Thyroid gland (tissue), 4 donors: ENCODE measurements at regions not wholly inside any gene's neighbourhood (a gene's known extent, or its start where the extent isn't known, plus 50 kb on each side); places are given as distances from the start of the nearest gene placed in this dataset.
"Not testable (repeated sequence)": the region's sequence is repeated elsewhere in the genome, so short reads cannot be mapped to it uniquely, and the experiment has no call there.

Experiments used
- DNase-seq, 2 donors: peaks; one replicate each; pipeline ENCODE4 v3.0.0-alpha.2; 2019
- H3K27ac ChIP-seq, 3 donors: fragments of 200-600 bp; sonication (generic); 1 replicate in 2 of 3; 2 replicates in 1 of 3; pipeline ENCODE4 v1.5.1; 2016 to 2019; ENCODE audit warnings: mild to moderate bottlenecking in 1 of 3, moderate library complexity in 1 of 3
- H3K27me3 ChIP-seq: fragments of 200-600 bp; sonication (generic); one replicate; pipeline ENCODE4 v1.5.1; 2019
- H3K36me3 ChIP-seq, 2 donors: fragments of 200-600 bp; sonication (generic); one replicate each; pipeline ENCODE4 v1.5.1; 2016 to 2019
- H3K4me1 ChIP-seq, 2 donors: fragments of 200-600 bp; sonication (generic); one replicate each; pipeline ENCODE4 v1.5.1; 2017 to 2019
- H3K4me3 ChIP-seq, 3 donors: fragments of 200-600 bp; sonication (generic); replicated peaks in 1 of 3; 1 replicate in 2 of 3; 2 replicates in 1 of 3; pipeline ENCODE4 v1.5.1; 2016; ENCODE audit warnings: mild to moderate bottlenecking in 1 of 3
- H3K9me3 ChIP-seq: fragments of 200-600 bp; sonication (generic); one replicate; pipeline ENCODE4 v1.5.1; 2017
- CTCF ChIP-seq, 6 experiments: fragments of 200-600 bp in 3 of 6; fragments of 450-650 bp in 3 of 6; sonication (generic) in 3 of 6; IDR thresholded peaks; one replicate each; pipeline ENCODE4 v1.5.1; 2016 to 2019; ENCODE audit warnings: antibody characterized with exemption in 6 of 6, mild to moderate bottlenecking in 2 of 6, inconsistent platforms in 1 of 6, moderate library complexity in 1 of 6
- POLR2A ChIP-seq, 2 donors: fragments of 450-650 bp; IDR thresholded peaks; one replicate each; pipeline ENCODE4 v1.6.1; 2017; ENCODE audit warnings: antibody characterized with exemption in 2 of 2, mild to moderate bottlenecking in 2 of 2, moderate library complexity in 1 of 2
- WGBS, 2 donors: methylation state at CpG; one replicate each; pipeline ENCODE4 v1.1.5; 2017; 5-methylcytosine and 5-hydroxymethylcytosine counted together
- intact Hi-C: fragments of 100-400 bp; cut with DNase I; formaldehyde crosslinking; loops from one replicate; pipeline ENCODE4 v1.15.1; 2023

GRCh38 chr13:79621902-79622301 lies 140.9 kb downstream of the NDFIP2 start:
- 94 to 95% methylated on average over 2 of the region's 2 CpGs for WGBS, 2 donors
- DNase-seq: no peak
- TF ChIP-seq CTCF (IDR thresholded peaks at IDR 0.05) (no peak), POLR2A (IDR thresholded peaks at IDR 0.05) (no peak)
- no peak overlapping the region for H3K4me3 ChIP-seq
- no peak overlapping the region for H3K27ac ChIP-seq
- H3K9me3 ChIP-seq: no peaks in the 10 kb centered on the region
- intact Hi-C loops: no loop called here
- H3K4me1 ChIP-seq: no peaks in the 10 kb centered on the region
- H3K36me3 ChIP-seq: no peaks in the 10 kb centered on the region
- no peaks in the 10 kb centered on the region for H3K27me3 ChIP-seq

GRCh38 chr13:79621449-79621848 lies 140.5 kb downstream of the NDFIP2 start:
- Histone ChIP-seq H3K27ac (no peak overlapping the region), H3K27me3 (no peaks in the 10 kb centered on the region), H3K36me3 (no peaks in the 10 kb centered on the region), H3K9me3 (no peaks in the 10 kb centered on the region), H3K4me3 (no peak overlapping the region), H3K4me1 (no peaks in the 10 kb centered on the region)
- intact Hi-C loops: no loop called here
- TF ChIP-seq POLR2A (IDR thresholded peaks at IDR 0.05) (no peak), CTCF (IDR thresholded peaks at IDR 0.05) (no peak)
- WGBS, 2 donors: 82 to 84% methylated on average over 1 of the region's 1 CpG
- DNase-seq: no peak

- H3K36me3 ChIP-seq: no peaks in the 10 kb centered on the region
- H3K27me3 ChIP-seq: no peaks in the 10 kb centered on the region
- TF ChIP-seq POLR2A (IDR thresholded peaks at IDR 0.05) (no peak), CTCF (IDR thresholded peaks at IDR 0.05) (no peak)
- no peak overlapping the region for H3K27ac ChIP-seq
- no peaks in the 10 kb centered on the region for H3K9me3 ChIP-seq
- H3K4me3 ChIP-seq: no peak overlapping the region
- intact Hi-C loops: no loop called here
- DNase-seq: no peak
- H3K4me1 ChIP-seq: no peaks in the 10 kb centered on the region
Measured at GRCh38 chr13:79614250-79614918, 133.4 kb downstream of the NDFIP2 start.

- 80 to 85% methylated on average over 2 of the region's 2 CpGs for WGBS, 2 donors
- intact Hi-C loops: no loop called here
Measured at GRCh38 chr13:79612604-79613003, 131.6 kb downstream of the NDFIP2 start.

GRCh38 chr13:79607895-79608294 lies 126.9 kb downstream of the NDFIP2 start:
- intact Hi-C loops, H3K4me3 ChIP-seq: not testable (repeated sequence)

More at GRCh38 chr13:79612604-79613003, 131.6 kb downstream of the NDFIP2 start:
- no peaks in the 10 kb centered on the region for H3K4me1 ChIP-seq
- no peaks in the 10 kb centered on the region for H3K9me3 ChIP-seq
- H3K27ac ChIP-seq: no peak overlapping the region
- TF ChIP-seq POLR2A (IDR thresholded peaks at IDR 0.05) (no peak), CTCF (IDR thresholded peaks at IDR 0.05) (no peak)
- no peak for DNase-seq
- no peaks in the 10 kb centered on the region for H3K36me3 ChIP-seq
- no peak overlapping the region for H3K4me3 ChIP-seq
- H3K27me3 ChIP-seq: no peaks in the 10 kb centered on the region

More at GRCh38 chr13:79607895-79608294, 126.9 kb downstream of the NDFIP2 start:
- H3K4me1 ChIP-seq, H3K9me3 ChIP-seq, H3K27ac ChIP-seq, DNase-seq, H3K27me3 ChIP-seq, H3K36me3 ChIP-seq: not testable (repeated sequence)
